ENCODE measurements at regions not wholly inside any gene's neighbourhood (a gene's known extent, or its start where the extent isn't known, plus 50 kb on each side); places are given as distances from the start of the nearest gene placed in this dataset.
"Not testable (repeated sequence)": the region's sequence is repeated elsewhere in the genome, so short reads cannot be mapped to it uniquely, and the experiment has no call there.

DNA sequence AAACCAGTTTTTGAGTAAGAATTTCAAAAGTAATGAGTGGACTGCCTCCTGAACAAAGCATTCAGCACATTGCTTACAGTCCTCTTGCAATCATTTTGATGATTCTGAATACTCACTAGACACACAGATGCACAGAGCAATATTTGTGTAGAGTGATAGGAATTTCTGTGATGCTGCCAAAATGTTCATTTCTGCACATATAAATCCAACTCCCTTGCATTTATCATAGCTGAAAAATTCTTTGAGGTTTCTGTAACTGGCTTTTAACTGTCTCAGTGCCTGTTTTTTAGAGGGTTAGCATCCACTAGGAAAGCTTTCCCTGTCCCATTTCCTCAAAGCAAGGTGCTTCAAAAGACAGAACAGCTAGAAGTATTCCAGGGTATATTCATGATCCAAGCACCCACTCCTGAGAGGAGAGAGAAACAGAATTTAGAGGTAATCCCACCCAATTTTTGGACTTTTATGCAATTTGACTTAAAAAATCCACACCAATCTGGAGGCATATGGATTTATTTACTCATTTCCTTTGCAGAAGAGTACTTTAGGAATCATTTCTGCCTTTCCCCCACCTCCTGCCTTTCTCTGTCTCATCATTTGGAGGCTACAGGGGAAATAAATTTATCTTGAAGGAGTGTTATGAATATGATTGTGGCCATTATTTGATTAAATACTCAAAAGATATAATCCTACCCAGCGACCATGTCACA lies 234.5 kb upstream of the SLIT2 start:
- peaks cover 3% of the 10 kb centered on the region for H3K4me1 Mint-ChIP-seq
- H3K4me3 Mint-ChIP-seq: no peak overlapping the region
- TF ChIP-seq, protein P1, sequence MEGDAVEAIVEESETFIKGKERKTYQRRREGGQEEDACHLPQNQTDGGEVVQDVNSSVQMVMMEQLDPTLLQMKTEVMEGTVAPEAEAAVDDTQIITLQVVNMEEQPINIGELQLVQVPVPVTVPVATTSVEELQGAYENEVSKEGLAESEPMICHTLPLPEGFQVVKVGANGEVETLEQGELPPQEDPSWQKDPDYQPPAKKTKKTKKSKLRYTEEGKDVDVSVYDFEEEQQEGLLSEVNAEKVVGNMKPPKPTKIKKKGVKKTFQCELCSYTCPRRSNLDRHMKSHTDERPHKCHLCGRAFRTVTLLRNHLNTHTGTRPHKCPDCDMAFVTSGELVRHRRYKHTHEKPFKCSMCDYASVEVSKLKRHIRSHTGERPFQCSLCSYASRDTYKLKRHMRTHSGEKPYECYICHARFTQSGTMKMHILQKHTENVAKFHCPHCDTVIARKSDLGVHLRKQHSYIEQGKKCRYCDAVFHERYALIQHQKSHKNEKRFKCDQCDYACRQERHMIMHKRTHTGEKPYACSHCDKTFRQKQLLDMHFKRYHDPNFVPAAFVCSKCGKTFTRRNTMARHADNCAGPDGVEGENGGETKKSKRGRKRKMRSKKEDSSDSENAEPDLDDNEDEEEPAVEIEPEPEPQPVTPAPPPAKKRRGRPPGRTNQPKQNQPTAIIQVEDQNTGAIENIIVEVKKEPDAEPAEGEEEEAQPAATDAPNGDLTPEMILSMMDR (conservative IDR thresholded peaks at IDR 0.05): no peak
- no peak for DNase-seq (ENCODE audit: low read depth, low spot score)
- H3K36me3 Mint-ChIP-seq (ENCODE audit: low read depth): no peaks in the 10 kb centered on the region
- no peaks in the 10 kb centered on the region for H3K9me3 Mint-ChIP-seq
- H3K27ac Mint-ChIP-seq (ENCODE audit: unreplicated experiment): no peak overlapping the region
- no peaks in the 10 kb centered on the region for H3K27me3 Mint-ChIP-seq (ENCODE audit: low read depth)

- H3K4me1 Mint-ChIP-seq: no peaks in the 10 kb centered on the region
These were observed 236.0 kb upstream of the SLIT2 start for GRCh38 chr4:20015636-20016224.

DNA sequence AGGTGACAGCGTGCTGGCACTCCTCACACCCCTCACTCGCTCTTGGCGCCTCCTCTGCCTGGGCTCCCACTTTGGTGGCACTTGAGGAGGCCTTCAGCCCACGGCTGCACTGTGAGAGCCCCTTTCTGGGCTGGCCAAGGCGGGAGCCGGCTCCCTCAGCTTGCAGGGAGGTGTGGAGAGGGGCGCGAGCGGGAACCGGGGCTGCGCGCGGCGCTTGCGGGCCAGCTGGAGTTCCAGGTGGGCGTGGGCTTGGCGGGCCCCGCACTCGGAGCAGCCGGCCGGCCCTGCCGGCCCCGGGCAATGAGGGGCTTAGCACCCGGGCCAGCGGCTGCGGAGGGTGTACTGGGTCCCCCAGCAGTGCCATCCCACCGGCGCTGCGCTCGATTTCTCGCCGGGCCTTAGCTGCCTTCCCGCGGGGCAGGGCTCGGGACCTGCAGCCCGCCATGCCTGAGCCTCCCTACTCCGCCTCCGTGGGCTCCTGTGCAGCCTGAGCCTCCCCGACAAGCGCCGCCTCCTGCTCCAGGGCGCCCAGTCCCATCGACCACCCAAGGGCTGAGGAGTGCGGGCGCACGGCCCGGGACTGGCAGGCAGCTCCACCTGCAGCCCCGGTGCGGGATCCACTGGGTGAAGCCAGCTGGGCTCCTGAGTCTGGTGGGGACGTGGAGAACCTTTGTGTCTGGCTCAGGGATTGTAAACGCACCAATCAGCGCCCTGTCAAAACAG lies 247.7 kb upstream of the SLIT2 start:
- not testable (repeated sequence) for H3K4me3 Mint-ChIP-seq; H3K4me1 Mint-ChIP-seq; H3K27me3 Mint-ChIP-seq (ENCODE audit: low read depth); DNase-seq (ENCODE audit: low read depth, low spot score); H3K27ac Mint-ChIP-seq (ENCODE audit: unreplicated experiment); H3K9me3 Mint-ChIP-seq; H3K36me3 Mint-ChIP-seq (ENCODE audit: low read depth)

More at GRCh38 chr4:20015636-20016224, 236.0 kb upstream of the SLIT2 start:
- Mint-ChIP-seq H3K27me3 (ENCODE audit: low read depth) (no peaks in the 10 kb centered on the region), H3K36me3 (ENCODE audit: low read depth) (no peaks in the 10 kb centered on the region), H3K9me3 (no peaks in the 10 kb centered on the region), H3K27ac (ENCODE audit: unreplicated experiment) (no peak overlapping the region), H3K4me3 (no peak overlapping the region)
- DNase-seq (ENCODE audit: low read depth, low spot score): no peak
- TF ChIP-seq, protein P1 (conservative IDR thresholded peaks at IDR 0.05): no peak

DNA sequence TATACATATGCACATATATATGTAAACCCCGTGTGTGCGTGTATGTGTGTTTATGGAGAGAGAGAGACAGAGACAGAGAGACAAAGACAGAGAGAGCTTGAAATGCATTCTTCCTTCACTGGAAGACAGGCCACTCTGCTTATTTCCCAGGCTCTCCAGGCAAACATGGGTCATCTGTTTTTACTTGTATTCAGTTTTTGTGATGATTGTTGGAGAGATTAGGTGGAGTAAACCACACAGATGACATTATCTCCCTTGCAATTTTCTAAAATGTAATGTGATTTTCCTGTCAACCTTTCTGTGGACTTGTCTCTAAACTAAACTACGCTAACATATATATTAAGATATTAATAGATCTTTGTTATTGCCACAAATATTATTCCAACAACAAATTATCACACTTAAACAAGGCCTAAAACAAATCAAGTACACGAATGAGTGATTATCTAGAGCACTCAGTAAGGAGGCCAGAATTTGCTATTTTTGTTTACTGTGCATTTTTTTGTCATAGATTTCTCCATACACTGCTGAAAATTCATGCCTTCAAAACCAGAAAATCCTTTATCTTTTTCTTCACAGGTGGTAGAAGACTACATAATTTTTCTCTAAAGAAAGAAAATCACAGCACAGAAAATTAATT lies 251.8 kb upstream of the SLIT2 start:
- TF ChIP-seq, protein P1 (conservative IDR thresholded peaks at IDR 0.05): no peak
- H3K27me3 Mint-ChIP-seq (ENCODE audit: low read depth): no peaks in the 10 kb centered on the region
- no peak for DNase-seq (ENCODE audit: low read depth, low spot score)
- H3K9me3 Mint-ChIP-seq: peaks cover 6% of the 10 kb centered on the region
- H3K27ac Mint-ChIP-seq (ENCODE audit: unreplicated experiment): no peak overlapping the region
- H3K4me3 Mint-ChIP-seq: no peak overlapping the region
- no peaks in the 10 kb centered on the region for H3K4me1 Mint-ChIP-seq
- H3K36me3 Mint-ChIP-seq (ENCODE audit: low read depth): no peaks in the 10 kb centered on the region

DNA sequence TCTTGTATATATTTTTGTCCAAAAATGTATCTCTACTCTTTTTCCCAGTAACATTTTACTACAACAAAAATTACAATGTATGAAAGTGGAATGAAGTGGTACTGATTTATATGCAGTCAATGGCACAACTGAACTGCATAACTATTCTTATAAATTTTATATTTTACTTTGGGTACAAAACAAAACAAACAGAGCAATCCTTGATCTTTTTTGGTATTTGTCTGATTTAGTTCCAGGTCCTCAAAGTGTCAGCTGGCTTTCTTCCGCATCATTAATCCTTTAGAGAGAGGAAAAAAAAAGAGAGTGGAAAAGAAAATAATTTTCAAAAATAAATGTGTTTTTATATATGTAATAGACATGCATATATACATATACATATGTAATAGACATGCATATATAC lies 252.4 kb upstream of the SLIT2 start:
- Mint-ChIP-seq H3K4me1 (no peaks in the 10 kb centered on the region), H3K27ac (ENCODE audit: unreplicated experiment) (no peak overlapping the region), H3K9me3 (peaks cover 4% of the 10 kb centered on the region), H3K36me3 (ENCODE audit: low read depth) (no peaks in the 10 kb centered on the region), H3K27me3 (ENCODE audit: low read depth) (no peaks in the 10 kb centered on the region), H3K4me3 (no peak overlapping the region)
- no peak for DNase-seq (ENCODE audit: low read depth, low spot score)
- TF ChIP-seq, protein P1 (conservative IDR thresholded peaks at IDR 0.05): no peak
